ENCODE measurements at regions not wholly inside any gene's neighbourhood (a gene's known extent, or its start where the extent isn't known, plus 50 kb on each side); places are given as distances from the start of the nearest gene placed in this dataset.

DNA sequence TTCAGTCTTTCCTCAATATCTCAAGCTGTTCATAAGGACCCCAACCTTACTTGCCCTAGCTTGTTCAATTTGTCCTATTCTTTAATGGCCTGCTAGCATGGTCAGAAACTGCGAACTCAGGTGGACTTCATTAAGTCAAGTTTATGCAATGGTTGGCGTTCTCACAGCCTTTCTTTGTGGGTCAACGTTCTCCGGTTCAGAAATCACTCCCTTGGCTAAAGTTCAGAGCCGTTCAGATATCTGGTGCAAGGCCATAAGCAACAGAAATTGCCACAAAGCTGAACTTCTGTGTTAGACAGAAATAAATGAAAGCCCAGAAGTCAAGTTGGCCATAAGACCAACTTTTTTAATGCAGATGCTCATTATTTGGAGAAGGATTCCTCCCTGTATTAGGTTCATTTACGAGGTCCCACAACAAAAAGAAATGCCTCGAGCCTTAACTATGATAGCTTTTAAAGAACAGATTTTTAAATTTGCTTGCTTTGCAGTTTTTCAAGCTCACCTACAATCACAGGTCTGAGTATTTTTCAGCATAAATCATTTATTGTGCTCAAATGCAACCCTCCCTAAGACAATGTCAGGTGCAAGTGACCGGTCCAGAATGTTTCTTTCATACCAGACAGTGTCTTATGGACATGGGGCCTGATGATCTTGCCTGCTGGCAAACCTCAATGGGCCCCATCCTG lies 140.2 kb upstream of the COL11A1 start:
- TF ChIP-seq POLR2A (IDR thresholded peaks at IDR 0.05), result no peak
- TF ChIP-seq, protein P1, sequence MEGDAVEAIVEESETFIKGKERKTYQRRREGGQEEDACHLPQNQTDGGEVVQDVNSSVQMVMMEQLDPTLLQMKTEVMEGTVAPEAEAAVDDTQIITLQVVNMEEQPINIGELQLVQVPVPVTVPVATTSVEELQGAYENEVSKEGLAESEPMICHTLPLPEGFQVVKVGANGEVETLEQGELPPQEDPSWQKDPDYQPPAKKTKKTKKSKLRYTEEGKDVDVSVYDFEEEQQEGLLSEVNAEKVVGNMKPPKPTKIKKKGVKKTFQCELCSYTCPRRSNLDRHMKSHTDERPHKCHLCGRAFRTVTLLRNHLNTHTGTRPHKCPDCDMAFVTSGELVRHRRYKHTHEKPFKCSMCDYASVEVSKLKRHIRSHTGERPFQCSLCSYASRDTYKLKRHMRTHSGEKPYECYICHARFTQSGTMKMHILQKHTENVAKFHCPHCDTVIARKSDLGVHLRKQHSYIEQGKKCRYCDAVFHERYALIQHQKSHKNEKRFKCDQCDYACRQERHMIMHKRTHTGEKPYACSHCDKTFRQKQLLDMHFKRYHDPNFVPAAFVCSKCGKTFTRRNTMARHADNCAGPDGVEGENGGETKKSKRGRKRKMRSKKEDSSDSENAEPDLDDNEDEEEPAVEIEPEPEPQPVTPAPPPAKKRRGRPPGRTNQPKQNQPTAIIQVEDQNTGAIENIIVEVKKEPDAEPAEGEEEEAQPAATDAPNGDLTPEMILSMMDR (IDR thresholded peaks at IDR 0.05), result no peak
